ENCODE measurements at regions not wholly inside any gene's neighbourhood (a gene's known extent, or its start where the extent isn't known, plus 50 kb on each side); places are given as distances from the start of the nearest gene placed in this dataset.

DNA sequence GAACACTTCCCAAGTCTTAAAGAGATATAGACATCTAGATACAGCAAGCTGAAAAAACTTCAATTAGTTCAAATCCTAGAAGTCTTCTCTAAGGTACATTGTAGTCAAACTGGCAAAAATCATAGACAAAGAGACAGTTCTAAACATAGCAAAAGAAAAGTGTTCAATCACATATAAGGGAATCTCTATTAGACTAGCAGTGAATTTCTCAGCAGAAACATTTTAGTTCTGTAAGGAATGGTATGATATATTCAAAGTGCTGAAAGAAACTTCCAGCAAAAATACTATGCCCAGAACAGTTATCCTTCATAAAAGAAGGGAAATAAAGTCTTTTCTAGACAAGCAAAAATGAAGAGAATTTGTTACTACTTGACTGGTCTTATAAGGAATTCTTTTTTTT lies 186.3 kb upstream of the SYNCRIP start:
- Histone ChIP-seq H3K27ac (no peak overlapping the region), H3K27me3 (no peaks in the 10 kb centered on the region), H3K36me3 (no peaks in the 10 kb centered on the region), H3K9me3 (no peaks in the 10 kb centered on the region), H3K4me1 (no peaks in the 10 kb centered on the region), H3K4me3 (no peak overlapping the region)
- ATAC-seq (no peak), DNase-seq (no peak)
- intact Hi-C loops (cut with DNase I), result no loop called here
- TF ChIP-seq, protein P1, sequence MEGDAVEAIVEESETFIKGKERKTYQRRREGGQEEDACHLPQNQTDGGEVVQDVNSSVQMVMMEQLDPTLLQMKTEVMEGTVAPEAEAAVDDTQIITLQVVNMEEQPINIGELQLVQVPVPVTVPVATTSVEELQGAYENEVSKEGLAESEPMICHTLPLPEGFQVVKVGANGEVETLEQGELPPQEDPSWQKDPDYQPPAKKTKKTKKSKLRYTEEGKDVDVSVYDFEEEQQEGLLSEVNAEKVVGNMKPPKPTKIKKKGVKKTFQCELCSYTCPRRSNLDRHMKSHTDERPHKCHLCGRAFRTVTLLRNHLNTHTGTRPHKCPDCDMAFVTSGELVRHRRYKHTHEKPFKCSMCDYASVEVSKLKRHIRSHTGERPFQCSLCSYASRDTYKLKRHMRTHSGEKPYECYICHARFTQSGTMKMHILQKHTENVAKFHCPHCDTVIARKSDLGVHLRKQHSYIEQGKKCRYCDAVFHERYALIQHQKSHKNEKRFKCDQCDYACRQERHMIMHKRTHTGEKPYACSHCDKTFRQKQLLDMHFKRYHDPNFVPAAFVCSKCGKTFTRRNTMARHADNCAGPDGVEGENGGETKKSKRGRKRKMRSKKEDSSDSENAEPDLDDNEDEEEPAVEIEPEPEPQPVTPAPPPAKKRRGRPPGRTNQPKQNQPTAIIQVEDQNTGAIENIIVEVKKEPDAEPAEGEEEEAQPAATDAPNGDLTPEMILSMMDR (IDR thresholded peaks at IDR 0.05), result no peak
- TF ChIP-seq POLR2A (IDR thresholded peaks at IDR 0.05), result no peak

DNA sequence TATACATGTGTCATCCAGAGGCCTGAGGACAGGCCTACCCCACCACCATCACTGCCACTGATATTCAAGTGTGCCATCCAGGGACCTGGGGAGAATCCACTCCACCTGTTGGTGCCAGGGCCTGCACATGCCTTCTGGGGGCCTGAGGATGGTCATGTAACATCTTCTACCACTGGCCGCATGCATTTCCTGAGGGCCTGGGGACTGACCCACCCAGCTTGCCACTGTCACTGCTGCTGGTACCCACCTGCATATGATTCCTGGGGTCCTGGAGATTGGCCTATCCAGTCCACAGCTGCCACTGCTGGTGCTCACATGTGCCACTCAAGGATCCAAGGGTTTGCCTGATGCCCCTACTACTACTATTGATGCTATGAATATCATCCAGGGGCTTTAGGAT lies 184.3 kb upstream of the SYNCRIP start:
- no peak for DNase-seq
- TF ChIP-seq, protein P1 (IDR thresholded peaks at IDR 0.05), result no peak
- TF ChIP-seq POLR2A (IDR thresholded peaks at IDR 0.05), result no peak
- intact Hi-C loops (cut with DNase I), result no loop called here
- Histone ChIP-seq H3K9me3 (no peaks in the 10 kb centered on the region), H3K4me3 (no peak overlapping the region), H3K27ac (no peak overlapping the region), H3K4me1 (no peaks in the 10 kb centered on the region), H3K27me3 (no peaks in the 10 kb centered on the region), H3K36me3 (no peaks in the 10 kb centered on the region)
- no peak for ATAC-seq
- no CpG with 5 or more reads among the region's 1 CpG for WGBS (ENCODE audit: insufficient coverage, low coverage, low lambda C conversion rate, missing lambda C conversion rate)

DNA sequence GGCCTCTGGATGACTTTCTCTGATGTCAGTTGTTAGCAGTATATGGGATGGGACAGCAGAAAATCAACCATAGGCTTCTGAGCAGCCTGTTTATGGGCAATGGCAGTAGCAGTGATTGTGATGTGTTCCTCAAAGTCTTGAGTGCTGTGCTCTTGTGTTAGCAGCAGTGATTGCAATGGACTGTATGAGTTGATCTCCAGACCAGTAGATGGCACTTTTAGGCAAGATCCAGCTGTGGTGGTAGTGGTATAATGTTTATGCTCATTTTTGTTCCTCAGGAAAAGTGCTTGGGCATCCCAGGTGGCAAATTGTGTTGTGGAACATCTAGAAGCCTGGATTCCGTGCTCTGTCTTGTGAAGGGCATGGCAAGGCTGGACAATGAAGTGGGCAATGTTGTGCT lies 181.6 kb upstream of the SYNCRIP start:
- H3K9me3 ChIP-seq, result no peaks in the 10 kb centered on the region
- intact Hi-C loops (cut with DNase I), result no loop called here
- no peak overlapping the region for H3K4me3 ChIP-seq
- H3K4me1 ChIP-seq, result no peaks in the 10 kb centered on the region
- no peak for TF ChIP-seq POLR2A (IDR thresholded peaks at IDR 0.05)
- TF ChIP-seq, protein P1 (IDR thresholded peaks at IDR 0.05), result no peak
- no peaks in the 10 kb centered on the region for H3K27me3 ChIP-seq
- no peaks in the 10 kb centered on the region for H3K36me3 ChIP-seq
- DNase-seq, result no peak
- no peak for ATAC-seq
- H3K27ac ChIP-seq, result no peak overlapping the region
- 44% methylated on average over 1 of the region's 1 CpG for WGBS (ENCODE audit: insufficient coverage, low coverage, low lambda C conversion rate, missing lambda C conversion rate)

DNA sequence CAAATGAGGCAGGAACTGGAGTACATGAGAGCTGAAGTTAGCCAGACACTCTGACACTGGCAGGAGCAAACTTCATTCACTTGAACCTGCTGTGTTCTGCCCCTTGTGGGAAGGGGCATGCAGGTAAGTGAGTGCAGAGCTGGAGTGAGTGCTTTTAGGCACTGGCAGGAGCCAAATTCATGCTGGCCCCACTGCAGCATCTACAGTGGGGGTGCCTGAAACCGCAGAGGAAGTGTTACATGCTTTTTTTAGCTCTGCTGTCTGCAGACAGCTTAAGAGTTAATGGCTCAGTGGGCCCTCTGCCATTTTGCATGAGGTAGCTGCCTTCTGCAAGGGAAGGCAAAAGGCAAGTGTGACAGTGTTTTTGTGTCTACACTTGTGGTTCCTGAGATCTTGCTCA lies 167.9 kb upstream of the SYNCRIP start:
- Histone ChIP-seq H3K4me3 (no peak overlapping the region), H3K36me3 (no peaks in the 10 kb centered on the region), H3K4me1 (no peaks in the 10 kb centered on the region), H3K27me3 (no peaks in the 10 kb centered on the region), H3K9me3 (no peaks in the 10 kb centered on the region), H3K27ac (no peak overlapping the region)
- WGBS (ENCODE audit: insufficient coverage, low coverage, low lambda C conversion rate, missing lambda C conversion rate), result 40% methylated on average over 1 of the region's 1 CpG
- TF ChIP-seq, protein P1 (IDR thresholded peaks at IDR 0.05), result no peak
- no peak for TF ChIP-seq POLR2A (IDR thresholded peaks at IDR 0.05)
- DNase-seq (no peak), ATAC-seq (no peak)
- intact Hi-C loops (cut with DNase I), result no loop called here

DNA sequence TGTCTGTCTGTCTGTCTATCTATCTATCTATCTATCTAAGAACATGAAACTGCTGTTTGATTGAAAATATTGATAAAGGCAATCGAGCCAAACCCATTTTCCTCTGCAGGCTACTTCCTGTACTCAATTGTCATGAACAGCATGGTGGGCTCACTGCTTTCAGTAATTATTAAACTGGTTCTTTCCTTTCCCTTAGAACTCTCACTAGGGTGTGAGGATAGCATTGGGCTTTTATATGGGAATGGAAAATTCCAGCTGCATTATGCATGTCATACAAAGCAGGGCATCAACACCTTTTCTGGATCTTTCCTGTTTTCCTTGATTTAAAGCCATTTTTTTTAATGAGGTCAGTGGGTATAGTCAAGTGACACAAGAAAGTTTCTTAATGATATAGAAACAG lies 161.0 kb upstream of the SYNCRIP start:
- H3K36me3 ChIP-seq, result no peaks in the 10 kb centered on the region
- ATAC-seq, result no peak
- no peak overlapping the region for H3K4me3 ChIP-seq
- no peak for DNase-seq
- H3K27me3 ChIP-seq, result no peaks in the 10 kb centered on the region
- no peaks in the 10 kb centered on the region for H3K9me3 ChIP-seq
- TF ChIP-seq, protein P1 (IDR thresholded peaks at IDR 0.05), result no peak
- no peak for TF ChIP-seq POLR2A (IDR thresholded peaks at IDR 0.05)
- intact Hi-C loops (cut with DNase I), result no loop called here
- WGBS (ENCODE audit: insufficient coverage, low coverage, low lambda C conversion rate, missing lambda C conversion rate), result 27% methylated on average over 1 of the region's 1 CpG
- H3K27ac ChIP-seq, result no peak overlapping the region
- H3K4me1 ChIP-seq, result no peaks in the 10 kb centered on the region

All from right lobe of liver (tissue), 6 donors.